MG63 (cell line): ENCODE measurements at regions not wholly inside any gene's neighbourhood (a gene's known extent, or its start where the extent isn't known, plus 50 kb on each side); places are given as distances from the start of the nearest gene placed in this dataset.
"Not testable (repeated sequence)": the region's sequence is repeated elsewhere in the genome, so short reads cannot be mapped to it uniquely, and the experiment has no call there.

ENCODE experiments used
- DNase-seq: peaks from one replicate; pipeline ENCODE4 v3.0.0-alpha.2; 2020
- H3K27me3 ChIP-seq: fragments of 250-450 bp; sonication (Bioruptor Pico); 2 replicates; pipeline ENCODE4 v1.5.1; 2020; ENCODE audit warnings: mild to moderate bottlenecking, moderate library complexity
- H3K36me3 ChIP-seq: fragments of 250-450 bp; sonication (Bioruptor Pico); 2 replicates; pipeline ENCODE4 v1.5.1; 2020; ENCODE audit warnings: mild to moderate bottlenecking, moderate library complexity
- H3K4me3 ChIP-seq: fragments of 250-450 bp; sonication (Bioruptor Pico); 2 replicates; pipeline ENCODE4 v1.5.1; 2020; ENCODE audit warnings: mild to moderate bottlenecking, moderate library complexity
- H3K9me3 ChIP-seq: fragments of 250-450 bp; sonication (Bioruptor Pico); 2 replicates; pipeline ENCODE4 v1.5.1; 2020; ENCODE audit warnings: mild to moderate bottlenecking, moderate library complexity

GRCh38 chr7:119802147-119802546 is 470.8 kb upstream of the KCND2 start:
- Histone ChIP-seq H3K36me3 (no peaks in the 10 kb centered on the region), H3K4me3 (no peak overlapping the region)
- no peak for DNase-seq

GRCh38 chr7:119825091-119825655 is 447.8 kb upstream of the KCND2 start:
- no peak for DNase-seq
- Histone ChIP-seq H3K9me3 (no peaks in the 10 kb centered on the region), H3K4me3 (no peak overlapping the region), H3K27me3 (no peaks in the 10 kb centered on the region), H3K36me3 (no peaks in the 10 kb centered on the region)

More at GRCh38 chr7:119802147-119802546, 470.8 kb upstream of the KCND2 start:
- no peaks in the 10 kb centered on the region for H3K9me3 ChIP-seq
- no peaks in the 10 kb centered on the region for H3K27me3 ChIP-seq

GRCh38 chr7:119826547-119826946 is 446.4 kb upstream of the KCND2 start:
- H3K27me3 ChIP-seq, result no peaks in the 10 kb centered on the region
- H3K36me3 ChIP-seq, result no peaks in the 10 kb centered on the region
- H3K4me3 ChIP-seq, result no peak overlapping the region
- no peaks in the 10 kb centered on the region for H3K9me3 ChIP-seq
- DNase-seq, result no peak

- no peaks in the 10 kb centered on the region for H3K36me3 ChIP-seq
- H3K27me3 ChIP-seq, result no peaks in the 10 kb centered on the region
- no peak overlapping the region for H3K4me3 ChIP-seq
- no peaks in the 10 kb centered on the region for H3K9me3 ChIP-seq
- DNase-seq, result no peak
Observed at GRCh38 chr7:119838444-119838843, 434.5 kb upstream of the KCND2 start.

- Histone ChIP-seq H3K36me3 (no peaks in the 10 kb centered on the region), H3K27me3 (no peaks in the 10 kb centered on the region), H3K4me3 (no peak overlapping the region), H3K9me3 (no peaks in the 10 kb centered on the region)
- DNase-seq, result no peak
Observed at GRCh38 chr7:119842337-119842736, 430.6 kb upstream of the KCND2 start.

GRCh38 chr7:119842786-119843185 is 430.2 kb upstream of the KCND2 start:
- DNase-seq, result no peak
- H3K9me3 ChIP-seq, result no peaks in the 10 kb centered on the region
- no peaks in the 10 kb centered on the region for H3K27me3 ChIP-seq
- no peaks in the 10 kb centered on the region for H3K36me3 ChIP-seq
- no peak overlapping the region for H3K4me3 ChIP-seq

- no peak for DNase-seq
- H3K27me3 ChIP-seq, result no peaks in the 10 kb centered on the region
- no peak overlapping the region for H3K4me3 ChIP-seq
- no peaks in the 10 kb centered on the region for H3K36me3 ChIP-seq
- no peaks in the 10 kb centered on the region for H3K9me3 ChIP-seq
Observed at GRCh38 chr7:119861385-119861784, 411.6 kb upstream of the KCND2 start.

GRCh38 chr7:119868387-119868786 is 404.6 kb upstream of the KCND2 start:
- no peaks in the 10 kb centered on the region for H3K9me3 ChIP-seq
- DNase-seq, result no peak

GRCh38 chr7:119879835-119880234 is 393.1 kb upstream of the KCND2 start:
- Histone ChIP-seq H3K9me3 (no peaks in the 10 kb centered on the region), H3K36me3 (no peaks in the 10 kb centered on the region), H3K4me3 (no peak overlapping the region), H3K27me3 (no peaks in the 10 kb centered on the region)
- no peak for DNase-seq

More at GRCh38 chr7:119868387-119868786, 404.6 kb upstream of the KCND2 start:
- Histone ChIP-seq H3K27me3 (no peaks in the 10 kb centered on the region), H3K4me3 (no peak overlapping the region), H3K36me3 (no peaks in the 10 kb centered on the region)

- H3K9me3 ChIP-seq, result no peaks in the 10 kb centered on the region
- DNase-seq, result no peak
- no peak overlapping the region for H3K4me3 ChIP-seq
- no peaks in the 10 kb centered on the region for H3K27me3 ChIP-seq
- H3K36me3 ChIP-seq, result no peaks in the 10 kb centered on the region
Observed at GRCh38 chr7:119886007-119886406, 387.0 kb upstream of the KCND2 start.

- DNase-seq, H3K36me3 ChIP-seq, H3K9me3 ChIP-seq, H3K27me3 ChIP-seq, H3K4me3 ChIP-seq: not testable (repeated sequence)
Observed at GRCh38 chr7:119886525-119886924, 386.4 kb upstream of the KCND2 start.

- no peak overlapping the region for H3K4me3 ChIP-seq
- no peaks in the 10 kb centered on the region for H3K36me3 ChIP-seq
- DNase-seq, result no peak
- H3K27me3 ChIP-seq, result no peaks in the 10 kb centered on the region
- no peaks in the 10 kb centered on the region for H3K9me3 ChIP-seq
Observed at GRCh38 chr7:119888251-119888650, 384.7 kb upstream of the KCND2 start.

GRCh38 chr7:119890631-119891030 is 382.3 kb upstream of the KCND2 start:
- DNase-seq, result no peak
- Histone ChIP-seq H3K9me3 (no peaks in the 10 kb centered on the region), H3K27me3 (no peaks in the 10 kb centered on the region), H3K36me3 (no peaks in the 10 kb centered on the region), H3K4me3 (no peak overlapping the region)

GRCh38 chr7:119895320-119895719 is 377.7 kb upstream of the KCND2 start:
- H3K27me3 ChIP-seq, result no peaks in the 10 kb centered on the region
- H3K36me3 ChIP-seq, result no peaks in the 10 kb centered on the region
- peak overlapping the region; percentile 10; the same call in 1 of the 2 replicates for H3K4me3 ChIP-seq
- H3K9me3 ChIP-seq, result no peaks in the 10 kb centered on the region
- no peak for DNase-seq

- no peak for DNase-seq
- Histone ChIP-seq H3K4me3 (no peak overlapping the region), H3K9me3 (no peaks in the 10 kb centered on the region), H3K36me3 (no peaks in the 10 kb centered on the region), H3K27me3 (no peaks in the 10 kb centered on the region)
Observed at GRCh38 chr7:119896386-119896785, 376.6 kb upstream of the KCND2 start.

GRCh38 chr7:119900996-119901672 is 371.8 kb upstream of the KCND2 start:
- H3K27me3 ChIP-seq, result no peaks in the 10 kb centered on the region
- H3K36me3 ChIP-seq, result no peaks in the 10 kb centered on the region
- no peak for DNase-seq
- no peak overlapping the region for H3K4me3 ChIP-seq
- no peaks in the 10 kb centered on the region for H3K9me3 ChIP-seq

GRCh38 chr7:119903085-119903484 is 369.9 kb upstream of the KCND2 start:
- DNase-seq, result no peak

GRCh38 chr7:119905495-119905894 is 367.5 kb upstream of the KCND2 start:
- H3K9me3 ChIP-seq, result no peaks in the 10 kb centered on the region
- no peaks in the 10 kb centered on the region for H3K27me3 ChIP-seq
- H3K4me3 ChIP-seq, result no peak overlapping the region
- DNase-seq, result no peak
- H3K36me3 ChIP-seq, result no peaks in the 10 kb centered on the region

More at GRCh38 chr7:119903085-119903484, 369.9 kb upstream of the KCND2 start:
- Histone ChIP-seq H3K27me3 (no peaks in the 10 kb centered on the region), H3K4me3 (no peak overlapping the region), H3K36me3 (no peaks in the 10 kb centered on the region), H3K9me3 (no peaks in the 10 kb centered on the region)
